H9 (cell line): ENCODE measurements at regions not wholly inside any gene's neighbourhood (a gene's known extent, or its start where the extent isn't known, plus 50 kb on each side); places are given as distances from the start of the nearest gene placed in this dataset.
A peak's percentile ranks its signal among the peaks of the same experiment; 100 is the strongest.

Source experiments
- DNase-seq: peaks from one replicate; pipeline ENCODE4 v3.0.0-alpha.2; 2017
- H2AFZ ChIP-seq: one replicate; pipeline ENCODE4 v1.6.1; 2013; ENCODE audit warnings: mild to moderate bottlenecking, low read length, control low read depth, moderate library complexity
- H2AK5ac ChIP-seq: 2 replicates; pipeline ENCODE4 v1.6.1; 2013; ENCODE audit warnings: low read length, control low read depth, mixed read lengths; ENCODE audit not compliant: insufficient read length
- H2BK120ac ChIP-seq: one replicate; pipeline ENCODE4 v1.6.1; 2013; ENCODE audit warnings: low read depth, mild to moderate bottlenecking, low read length, control low read depth, inconsistent platforms; ENCODE audit not compliant: poor library complexity, severe bottlenecking
- H2BK12ac ChIP-seq: 2 replicates; pipeline ENCODE4 v1.6.1; 2013; ENCODE audit warnings: low read length, control low read depth, mixed read lengths, low read depth; ENCODE audit not compliant: insufficient read length
- H2BK15ac ChIP-seq: 2 replicates; pipeline ENCODE4 v1.6.1; 2013; ENCODE audit warnings: low read depth, low read length, control low read depth
- H2BK20ac ChIP-seq: one replicate; pipeline ENCODE4 v1.6.1; 2013; ENCODE audit warnings: low read depth, mild to moderate bottlenecking, low read length, control low read depth, inconsistent platforms; ENCODE audit not compliant: poor library complexity, severe bottlenecking
- H2BK5ac ChIP-seq: 2 replicates; pipeline ENCODE4 v1.6.1; 2013; ENCODE audit warnings: low read length, control low read depth, mixed read lengths; ENCODE audit not compliant: insufficient read length
- H3K14ac ChIP-seq: 2 replicates; pipeline ENCODE4 v1.6.1; 2013; ENCODE audit warnings: low read length, control low read depth; ENCODE audit not compliant: insufficient read depth
- H3K18ac ChIP-seq: 2 replicates; pipeline ENCODE4 v1.6.1; 2013; ENCODE audit warnings: low read depth, mild to moderate bottlenecking, mixed read lengths, low read length, control low read depth; ENCODE audit not compliant: insufficient read length
- H3K23ac ChIP-seq: 2 replicates; pipeline ENCODE4 v1.6.1; 2013; ENCODE audit warnings: low read length, control low read depth, mixed read lengths, low read depth; ENCODE audit not compliant: insufficient read length
- H3K23me2 ChIP-seq: 2 replicates; pipeline ENCODE4 v1.6.1; 2013; ENCODE audit warnings: low read depth, mild to moderate bottlenecking, mixed read lengths, low read length, control low read depth; ENCODE audit not compliant: insufficient read length, poor library complexity, severe bottlenecking
- H3K27ac ChIP-seq: 2 replicates; pipeline ENCODE4 v1.5.1; 2013; ENCODE audit warnings: low read length, control low read depth, mixed read lengths, low read depth; ENCODE audit not compliant: insufficient read length
- H3K27me3 ChIP-seq: 2 replicates; pipeline ENCODE4 v1.6.1; 2013; ENCODE audit warnings: low read length, control low read depth, inconsistent platforms; ENCODE audit not compliant: insufficient read depth
- H3K4ac ChIP-seq: 2 replicates; pipeline ENCODE4 v1.6.1; 2013; ENCODE audit warnings: low read depth, mild to moderate bottlenecking, control low read depth, inconsistent platforms, low read length, moderate library complexity
- H3K4me1 ChIP-seq: 2 replicates; pipeline ENCODE4 v1.6.1; 2013; ENCODE audit warnings: low read length, control low read depth, inconsistent platforms; ENCODE audit not compliant: insufficient read depth
- H3K4me2 ChIP-seq: 2 replicates; pipeline ENCODE4 v1.6.1; 2013; ENCODE audit warnings: low read length, control low read depth, mixed read lengths; ENCODE audit not compliant: insufficient read length, insufficient read depth
- H3K56ac ChIP-seq: 2 replicates; pipeline ENCODE4 v1.6.1; 2013; ENCODE audit warnings: low read depth, mild to moderate bottlenecking, mixed read lengths, low read length, control low read depth; ENCODE audit not compliant: insufficient read length
- H3K79me1 ChIP-seq: 2 replicates; pipeline ENCODE4 v1.6.1; 2013; ENCODE audit warnings: low read depth, mild to moderate bottlenecking, moderate library complexity, low read length, control low read depth, inconsistent platforms; ENCODE audit not compliant: insufficient read depth, poor library complexity, severe bottlenecking
- H3K79me2 ChIP-seq: 2 replicates; pipeline ENCODE4 v1.6.1; 2013; ENCODE audit warnings: low read length, control low read depth, inconsistent platforms; ENCODE audit not compliant: insufficient read depth
- H3K9ac ChIP-seq: 2 replicates; pipeline ENCODE4 v1.6.1; 2013; ENCODE audit warnings: low read length, control low read depth, mixed read lengths; ENCODE audit not compliant: insufficient read length; ENCODE audit errors: extremely low read depth
- H3K9me3 ChIP-seq: one replicate; pipeline ENCODE4 v1.6.1; 2013; ENCODE audit warnings: low read depth, low read length, inconsistent platforms; ENCODE audit not compliant: control insufficient read depth
- H3T11ph ChIP-seq: one replicate; pipeline ENCODE4 v1.6.1; 2013; ENCODE audit warnings: mild to moderate bottlenecking, low read length, control low read depth, inconsistent platforms
- H4K20me1 ChIP-seq: one replicate; pipeline ENCODE4 v1.6.1; 2013; ENCODE audit not compliant: control insufficient read depth, insufficient read length, insufficient read depth
- H4K5ac ChIP-seq: 2 replicates; pipeline ENCODE4 v1.6.1; 2013; ENCODE audit warnings: low read depth, mild to moderate bottlenecking, mixed read lengths, low read length, control low read depth; ENCODE audit not compliant: insufficient read length
- H4K8ac ChIP-seq: replicated peaks from 2 replicates; pipeline ENCODE4 v1.6.1; 2013; ENCODE audit warnings: low read length, control low read depth, mixed read lengths, low read depth; ENCODE audit not compliant: insufficient read length
- H4K91ac ChIP-seq: 2 replicates; pipeline ENCODE4 v1.6.1; 2013; ENCODE audit warnings: low read depth, mild to moderate bottlenecking, moderate library complexity, mixed read lengths, low read length, control low read depth; ENCODE audit not compliant: insufficient read length
- H3K27ac Mint-ChIP-seq, 3 experiments: 2 replicates in 2 of 3; 3 replicates in 1 of 3; pipeline ENCODE4 v1.8.0; 2020 to 2021; ENCODE audit warnings: mixed read lengths in 3 of 3, mild to moderate bottlenecking in 1 of 3, moderate library complexity in 1 of 3
- H3K27me3 Mint-ChIP-seq: 2 replicates; pipeline ENCODE4 v1.8.0; 2021; ENCODE audit warnings: low read depth, mild to moderate bottlenecking, moderate library complexity, mixed read lengths
- H3K36me3 Mint-ChIP-seq, 3 experiments: 2 replicates in 2 of 3; 3 replicates in 1 of 3; pipeline ENCODE4 v1.8.0; 2020 to 2021; ENCODE audit warnings: low read depth in 3 of 3, mixed read lengths in 3 of 3; ENCODE audit not compliant: insufficient read depth in 1 of 3
- H3K4me1 Mint-ChIP-seq, 2 experiments: 2 replicates each; pipeline ENCODE4 v1.8.0; 2020; ENCODE audit warnings: mixed read lengths in 2 of 2
- H3K4me3 Mint-ChIP-seq, 2 experiments: 2 replicates in 1 of 2; 3 replicates in 1 of 2; pipeline ENCODE4 v1.8.0; 2020 to 2021; ENCODE audit warnings: mild to moderate bottlenecking in 2 of 2, mixed read lengths in 2 of 2, moderate library complexity in 1 of 2
- H3K9me3 Mint-ChIP-seq, 2 experiments: 2 replicates in 1 of 2; 3 replicates in 1 of 2; pipeline ENCODE4 v1.8.0; 2020; ENCODE audit warnings: mild to moderate bottlenecking in 2 of 2, mixed read lengths in 2 of 2, moderate library complexity in 1 of 2
- CTCF ChIP-seq: fragments of 200-600 bp; sonication (generic); conservative IDR thresholded peaks from 3 replicates; pipeline ENCODE4 v1.8.0; 2021; ENCODE audit warnings: antibody characterized with exemption, mild to moderate bottlenecking
- WGBS: extraction: QIAGEN DNeasy Blood & Tissue Kit; methylation state at CpG from one replicate; pipeline ENCODE4 v1.1.7; 2013; ENCODE audit warnings: missing lambda C conversion rate, low lambda C conversion rate, mixed read lengths; ENCODE audit not compliant: insufficient read length; ENCODE audit errors: extremely low coverage; 5-methylcytosine and 5-hydroxymethylcytosine counted together

- no peak overlapping the region for H3K14ac ChIP-seq
- H4K5ac ChIP-seq: no peak overlapping the region
- no peaks in the 10 kb centered on the region for H3K79me2 ChIP-seq
- peaks cover 18% of the 10 kb centered on the region for H3K4me1 ChIP-seq
- H4K20me1 ChIP-seq: no peaks in the 10 kb centered on the region
- H3K23me2 ChIP-seq: no peaks in the 10 kb centered on the region
- no peaks in the 10 kb centered on the region for H3K79me1 ChIP-seq
- no peak overlapping the region for H2AFZ ChIP-seq
- H3T11ph ChIP-seq: no peak overlapping the region
- no peak overlapping the region for H4K8ac ChIP-seq
- TF ChIP-seq CTCF: no peak
- no peak overlapping the region for H2BK120ac ChIP-seq
- H3K9me3 Mint-ChIP-seq: no peaks in the 10 kb centered on the region
- no peak overlapping the region for H3K9ac ChIP-seq
- no peak overlapping the region for H4K91ac ChIP-seq
- no peaks in the 10 kb centered on the region for H3K36me3 Mint-ChIP-seq
- no peak overlapping the region for H3K27ac ChIP-seq
- H3K4me2 ChIP-seq: no peak overlapping the region
- H2AK5ac ChIP-seq: no peak overlapping the region
- no peak overlapping the region for H2BK5ac ChIP-seq
- no peak overlapping the region for H3K18ac ChIP-seq
- H3K4me3 Mint-ChIP-seq: no peak overlapping the region
- H3K56ac ChIP-seq: no peak overlapping the region
- no peak overlapping the region for H2BK15ac ChIP-seq
- no peaks in the 10 kb centered on the region for H3K27me3 ChIP-seq
- H2BK12ac ChIP-seq: no peak overlapping the region
- H3K4me1 Mint-ChIP-seq: peaks cover 54 to 59% of the 10 kb centered on the region in 2 experiments
- H3K9me3 ChIP-seq: no peaks in the 10 kb centered on the region
- DNase-seq: no peak
- WGBS: no CpG with 5 or more reads among the region's 5 CpGs
- H3K27me3 Mint-ChIP-seq: peaks cover 2% of the 10 kb centered on the region
- H3K27ac Mint-ChIP-seq: peak overlapping the region in 1 of 3 experiments; percentile 30; a peak in 1 of 7 replicates
- H2BK20ac ChIP-seq: no peak overlapping the region
- no peak overlapping the region for H3K23ac ChIP-seq
- no peak overlapping the region for H3K4ac ChIP-seq
These were observed 261.2 kb downstream of the CBLN1 start for GRCh38 chr16:49020436-49020835.
